ENCODE measurements at regions not wholly inside any gene's neighbourhood (a gene's known extent, or its start where the extent isn't known, plus 50 kb on each side); places are given as distances from the start of the nearest gene placed in this dataset.

DNA sequence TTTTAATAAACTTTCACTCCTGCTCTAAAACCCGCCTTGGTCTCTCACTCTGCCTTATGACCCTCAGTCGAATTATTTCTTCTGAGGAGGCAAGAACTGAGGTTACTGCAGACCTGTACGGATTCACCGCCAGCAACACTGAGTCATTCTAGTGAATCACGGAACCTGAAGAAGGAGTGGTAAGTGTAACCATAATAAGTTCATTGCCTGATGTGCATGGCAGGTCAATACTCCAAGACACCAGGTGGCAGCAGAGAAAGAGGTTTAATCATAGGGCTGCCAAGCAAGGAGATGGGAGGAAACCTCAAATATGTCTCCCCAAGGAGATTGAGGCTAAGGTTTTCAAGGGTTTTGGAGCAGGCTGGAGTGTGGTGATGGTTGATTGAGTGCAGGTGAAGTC lies 204.3 kb upstream of the IPO5 start:
- H3K4me3 Mint-ChIP-seq: no peak overlapping the region
- Histone ChIP-seq H3K4me1 (ENCODE audit: control insufficient read depth in 2 of 2, insufficient read depth in 2 of 2, low read length in 2 of 2) (no peaks in the 10 kb centered on the region), H3K36me3 (ENCODE audit: control insufficient read depth in 2 of 3, insufficient read depth in 3 of 3, low read length in 3 of 3) (peaks cover 0 to 4% (median 0%) of the 10 kb centered on the region in 3 experiments), H3K9me3 (ENCODE audit: control insufficient read depth in 2 of 3, low read length in 3 of 3) (no peaks in the 10 kb centered on the region), H3K4me3 (ENCODE audit: low read length) (no peak overlapping the region), H3K27ac (ENCODE audit: low read depth, low read length) (no peak overlapping the region), H3K27me3 (ENCODE audit: control insufficient read depth in 2 of 2, insufficient read depth in 2 of 2, low read length in 2 of 2) (no peaks in the 10 kb centered on the region)
- ChIA-PET POLR2A (no interaction called here), CTCF (no interaction called here)
- intact Hi-C loops (cut with micrococcal nuclease): no loop called here
- ATAC-seq (no peak), DNase-seq (no peak)
- no peaks in the 10 kb centered on the region for H3K36me3 Mint-ChIP-seq
- no peak overlapping the region for H3K27ac Mint-ChIP-seq
- H3K4me1 Mint-ChIP-seq: no peaks in the 10 kb centered on the region
- H3K9me3 Mint-ChIP-seq: peaks cover 0 to 5% (median 2%) of the 10 kb centered on the region in 11 donors
- H3K27me3 Mint-ChIP-seq: peaks cover 0 to 32% (median 19%) of the 10 kb centered on the region in 5 donors

DNA sequence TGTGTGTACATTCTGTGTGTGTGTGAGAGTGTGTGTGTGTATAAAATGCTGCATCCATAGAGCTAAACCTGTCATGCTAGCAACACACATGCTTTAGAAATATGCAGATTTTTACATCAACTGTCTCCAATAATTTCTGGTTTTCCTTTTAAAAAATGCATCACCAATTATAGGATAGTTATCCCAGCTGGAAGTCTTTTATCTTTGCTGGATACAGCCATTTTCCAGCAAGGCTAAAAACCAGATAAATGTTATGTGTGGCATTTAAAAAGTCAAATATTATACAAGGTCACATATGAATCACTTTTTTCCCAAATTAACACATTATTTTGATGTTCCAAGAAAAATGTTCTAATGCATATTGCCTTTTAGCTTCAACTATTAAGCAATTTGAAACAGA lies 202.0 kb upstream of the IPO5 start:
- peaks cover 0 to 33% (median 18%) of the 10 kb centered on the region in 5 donors for H3K27me3 Mint-ChIP-seq
- peaks cover 0 to 6% (median 2%) of the 10 kb centered on the region in 11 donors for H3K9me3 Mint-ChIP-seq
- no peaks in the 10 kb centered on the region for H3K4me1 ChIP-seq (ENCODE audit: control insufficient read depth in 2 of 2, insufficient read depth in 2 of 2, low read length in 2 of 2)
- ChIA-PET CTCF (no interaction called here), POLR2A (no interaction called here)
- no peak overlapping the region for H3K27ac Mint-ChIP-seq
- ATAC-seq: no peak
- DNase-seq: no peak
- H3K27ac ChIP-seq (ENCODE audit: low read depth, low read length): no peak overlapping the region
- H3K36me3 ChIP-seq (ENCODE audit: control insufficient read depth in 2 of 3, insufficient read depth in 3 of 3, low read length in 3 of 3): peaks cover 0 to 4% (median 0%) of the 10 kb centered on the region in 3 experiments
- no peak overlapping the region for H3K4me3 Mint-ChIP-seq
- no peaks in the 10 kb centered on the region for H3K27me3 ChIP-seq (ENCODE audit: control insufficient read depth in 2 of 2, insufficient read depth in 2 of 2, low read length in 2 of 2)
- intact Hi-C loops (cut with micrococcal nuclease): no loop called here
- no peaks in the 10 kb centered on the region for H3K4me1 Mint-ChIP-seq
- H3K9me3 ChIP-seq (ENCODE audit: control insufficient read depth in 2 of 3, low read length in 3 of 3): no peaks in the 10 kb centered on the region
- H3K4me3 ChIP-seq (ENCODE audit: low read length): no peak overlapping the region
- no peaks in the 10 kb centered on the region for H3K36me3 Mint-ChIP-seq

DNA sequence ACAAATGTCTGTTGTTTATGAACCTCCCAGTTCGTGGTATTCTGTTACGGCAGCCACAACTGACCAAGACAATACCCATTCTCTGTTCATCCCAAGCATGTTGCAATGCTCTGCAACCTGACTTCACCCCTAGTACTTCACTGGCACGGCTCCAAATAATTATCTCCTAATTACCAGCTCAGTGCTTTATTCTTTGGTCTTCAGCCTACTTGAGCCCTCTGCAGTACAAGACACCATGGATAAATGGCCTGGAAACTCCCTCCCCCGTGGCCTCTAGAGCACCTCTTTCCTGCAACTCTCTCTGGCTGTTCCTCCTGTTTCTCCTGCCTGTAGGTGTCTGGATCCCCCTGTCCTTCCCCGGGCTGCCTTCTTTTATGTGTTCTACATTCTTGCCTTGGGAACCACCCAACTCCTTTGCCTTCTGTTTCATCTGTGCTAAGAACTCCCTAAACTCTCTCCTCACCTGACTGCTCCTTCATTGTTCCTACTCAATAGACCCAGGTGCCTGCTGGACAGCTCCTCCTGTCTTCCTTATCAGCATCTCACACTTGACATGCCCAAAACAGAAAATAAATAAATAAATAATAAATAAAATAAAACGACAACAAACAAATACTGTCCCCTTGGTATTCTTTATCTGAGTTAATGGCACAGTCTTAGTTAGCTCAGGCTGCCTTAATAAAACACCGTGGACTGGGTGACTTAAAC lies 200.4 kb upstream of the IPO5 start:
- H3K27ac Mint-ChIP-seq: no peak overlapping the region
- no peaks in the 10 kb centered on the region for H3K36me3 Mint-ChIP-seq
- CTCF ChIA-PET: no interaction called here
- no peak overlapping the region for H3K4me3 ChIP-seq (ENCODE audit: low read length)
- intact Hi-C loops (cut with micrococcal nuclease): no loop called here
- no peak overlapping the region for H3K4me3 Mint-ChIP-seq
- ATAC-seq (no peak), DNase-seq (no peak)
- H3K36me3 ChIP-seq (ENCODE audit: control insufficient read depth in 2 of 3, insufficient read depth in 3 of 3, low read length in 3 of 3): peaks cover 0 to 4% (median 0%) of the 10 kb centered on the region in 3 experiments
- H3K4me1 Mint-ChIP-seq: no peaks in the 10 kb centered on the region
- H3K27ac ChIP-seq (ENCODE audit: low read depth, low read length): no peak overlapping the region
- POLR2A ChIA-PET: no interaction called here
- H3K27me3 Mint-ChIP-seq: peaks cover 0 to 47% (median 18%) of the 10 kb centered on the region in 5 donors
- peaks cover 0 to 6% (median 2%) of the 10 kb centered on the region in 11 donors for H3K9me3 Mint-ChIP-seq
- no peaks in the 10 kb centered on the region for H3K27me3 ChIP-seq (ENCODE audit: control insufficient read depth in 2 of 2, insufficient read depth in 2 of 2, low read length in 2 of 2)
- no peaks in the 10 kb centered on the region for H3K4me1 ChIP-seq (ENCODE audit: control insufficient read depth in 2 of 2, insufficient read depth in 2 of 2, low read length in 2 of 2)
- no peaks in the 10 kb centered on the region for H3K9me3 ChIP-seq (ENCODE audit: control insufficient read depth in 2 of 3, low read length in 3 of 3)

DNA sequence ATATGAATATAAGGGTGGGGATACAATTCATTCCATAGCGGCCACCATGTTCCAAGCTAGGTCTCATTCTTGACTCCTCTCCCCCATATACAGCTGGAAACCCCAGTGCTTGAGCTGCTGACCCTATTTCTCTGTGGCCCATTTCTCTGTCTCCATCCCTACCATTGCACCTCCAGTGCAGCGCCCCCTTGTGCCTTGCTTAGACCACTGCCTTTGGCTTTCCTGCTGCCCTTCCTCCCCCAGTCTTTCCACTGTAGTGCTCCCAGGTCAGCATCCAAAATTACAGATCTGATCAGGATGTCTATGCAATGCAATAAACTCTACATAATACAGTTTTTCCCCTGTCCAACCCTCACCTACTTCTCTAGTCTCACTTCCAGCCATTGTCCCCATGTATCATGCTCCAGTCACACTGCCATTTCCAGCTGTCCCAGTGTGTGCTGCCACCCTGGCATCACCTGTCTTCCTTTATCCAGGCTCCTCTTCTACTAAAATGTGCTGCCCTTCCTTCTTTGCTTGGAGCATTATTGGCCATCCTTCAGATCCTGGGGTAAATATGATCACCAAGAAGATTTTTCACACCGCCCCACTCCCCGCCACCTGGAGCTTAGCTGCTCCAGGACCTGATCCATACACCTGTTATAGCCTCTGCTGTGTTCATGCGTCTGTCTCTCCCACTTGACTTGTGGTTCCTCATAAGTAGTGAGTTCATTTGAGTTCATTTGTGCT lies 199.4 kb upstream of the IPO5 start:
- Histone ChIP-seq H3K9me3 (ENCODE audit: control insufficient read depth in 2 of 3, low read length in 3 of 3) (no peaks in the 10 kb centered on the region), H3K27ac (ENCODE audit: low read depth, low read length) (no peak overlapping the region), H3K4me3 (ENCODE audit: low read length) (no peak overlapping the region), H3K36me3 (ENCODE audit: control insufficient read depth in 2 of 3, insufficient read depth in 3 of 3, low read length in 3 of 3) (peaks cover 0 to 4% (median 0%) of the 10 kb centered on the region in 3 experiments), H3K27me3 (ENCODE audit: control insufficient read depth in 2 of 2, insufficient read depth in 2 of 2, low read length in 2 of 2) (no peaks in the 10 kb centered on the region), H3K4me1 (ENCODE audit: control insufficient read depth in 2 of 2, insufficient read depth in 2 of 2, low read length in 2 of 2) (no peaks in the 10 kb centered on the region)
- Mint-ChIP-seq H3K36me3 (no peaks in the 10 kb centered on the region), H3K4me1 (no peaks in the 10 kb centered on the region), H3K27me3 (peaks cover 2 to 47% (median 17%) of the 10 kb centered on the region in 5 donors), H3K27ac (no peak overlapping the region), H3K9me3 (peaks cover 0 to 6% (median 2%) of the 10 kb centered on the region in 11 donors), H3K4me3 (no peak overlapping the region)
- ATAC-seq (no peak), DNase-seq (no peak)
- ChIA-PET POLR2A (no interaction called here), CTCF (no interaction called here)
- intact Hi-C loops (cut with micrococcal nuclease): no loop called here

DNA sequence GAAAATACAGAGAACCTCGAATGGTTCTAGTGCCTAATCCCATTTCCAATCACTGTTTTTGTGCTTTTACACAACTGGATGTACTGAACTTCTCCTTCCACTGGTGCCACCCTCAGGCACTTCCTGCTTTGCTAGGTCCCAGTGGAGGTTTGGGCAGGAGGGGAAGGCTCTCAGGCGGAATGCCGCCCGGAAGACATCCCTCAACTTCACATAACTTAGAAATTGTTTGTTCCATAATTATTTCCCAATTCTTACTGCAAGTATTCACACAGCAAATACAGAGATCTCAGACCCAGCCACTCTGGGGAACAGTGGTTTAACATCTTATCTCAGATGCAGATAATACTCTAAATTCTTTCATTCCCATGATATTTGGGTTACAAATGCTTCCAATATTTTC lies 195.7 kb upstream of the IPO5 start:
- H3K27ac Mint-ChIP-seq: no peak overlapping the region
- peaks cover 0 to 12% (median 2%) of the 10 kb centered on the region in 11 donors for H3K9me3 Mint-ChIP-seq
- H3K27me3 ChIP-seq (ENCODE audit: control insufficient read depth in 2 of 2, insufficient read depth in 2 of 2, low read length in 2 of 2): no peaks in the 10 kb centered on the region
- H3K36me3 ChIP-seq (ENCODE audit: control insufficient read depth in 2 of 3, insufficient read depth in 3 of 3, low read length in 3 of 3): no peaks in the 10 kb centered on the region
- CTCF ChIA-PET: no interaction called here
- intact Hi-C loops (cut with micrococcal nuclease): no loop called here
- H3K27ac ChIP-seq (ENCODE audit: low read depth, low read length): no peak overlapping the region
- DNase-seq (no peak), ATAC-seq (no peak)
- no peak overlapping the region for H3K4me3 Mint-ChIP-seq
- no peaks in the 10 kb centered on the region for H3K4me1 Mint-ChIP-seq
- H3K27me3 Mint-ChIP-seq: peaks cover 5 to 37% (median 25%) of the 10 kb centered on the region in 5 donors
- POLR2A ChIA-PET: no interaction called here
- H3K36me3 Mint-ChIP-seq: no peaks in the 10 kb centered on the region
- H3K4me3 ChIP-seq (ENCODE audit: low read length): no peak overlapping the region
- H3K9me3 ChIP-seq (ENCODE audit: control insufficient read depth in 2 of 3, low read length in 3 of 3): no peaks in the 10 kb centered on the region
- no peaks in the 10 kb centered on the region for H3K4me1 ChIP-seq (ENCODE audit: control insufficient read depth in 2 of 2, insufficient read depth in 2 of 2, low read length in 2 of 2)

DNA sequence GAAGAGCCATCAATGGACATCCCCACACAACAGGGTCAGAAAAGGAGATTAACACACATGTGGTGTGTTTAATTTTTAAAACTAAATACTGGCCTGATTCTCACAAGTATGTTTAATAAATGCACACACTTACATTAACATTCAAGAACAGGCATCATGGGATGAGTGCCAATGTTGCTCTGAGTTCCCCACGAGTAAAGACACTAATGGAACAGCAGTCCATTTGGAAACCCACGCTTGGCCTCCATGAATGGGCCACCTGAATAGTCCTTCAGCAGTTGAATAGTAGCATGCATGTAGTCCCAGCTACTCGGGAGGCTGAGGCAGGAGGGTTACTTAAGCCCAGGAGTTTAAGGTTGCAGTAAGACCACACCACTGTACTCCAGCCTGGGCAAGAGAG lies 195.2 kb upstream of the IPO5 start:
- no peak overlapping the region for H3K27ac Mint-ChIP-seq
- CTCF ChIA-PET: no interaction called here

More for the DNA sequence above, 195.2 kb upstream of the IPO5 start:
- no peaks in the 10 kb centered on the region for H3K36me3 Mint-ChIP-seq
- H3K27me3 ChIP-seq (ENCODE audit: control insufficient read depth in 2 of 2, insufficient read depth in 2 of 2, low read length in 2 of 2): no peaks in the 10 kb centered on the region
- no peak overlapping the region for H3K4me3 ChIP-seq (ENCODE audit: low read length)
- no peak overlapping the region for H3K27ac ChIP-seq (ENCODE audit: low read depth, low read length)
- no peaks in the 10 kb centered on the region for H3K4me1 ChIP-seq (ENCODE audit: control insufficient read depth in 2 of 2, insufficient read depth in 2 of 2, low read length in 2 of 2)
- H3K4me3 Mint-ChIP-seq: no peak overlapping the region
- intact Hi-C loops (cut with micrococcal nuclease): no loop called here
- H3K36me3 ChIP-seq (ENCODE audit: control insufficient read depth in 2 of 3, insufficient read depth in 3 of 3, low read length in 3 of 3): no peaks in the 10 kb centered on the region
- H3K27me3 Mint-ChIP-seq: peaks cover 5 to 36% (median 25%) of the 10 kb centered on the region in 5 donors
- ATAC-seq (no peak), DNase-seq (no peak)
- peaks cover 0 to 17% (median 2%) of the 10 kb centered on the region in 11 donors for H3K9me3 Mint-ChIP-seq
- POLR2A ChIA-PET: no interaction called here
- no peaks in the 10 kb centered on the region for H3K9me3 ChIP-seq (ENCODE audit: control insufficient read depth in 2 of 3, low read length in 3 of 3)
- no peaks in the 10 kb centered on the region for H3K4me1 Mint-ChIP-seq

Data from naive thymus-derived CD4-positive, alpha-beta T cell (primary cell).